H1 (cell line): ENCODE measurements at regions not wholly inside any gene's neighbourhood (a gene's known extent, or its start where the extent isn't known, plus 50 kb on each side); places are given as distances from the start of the nearest gene placed in this dataset.

ENCODE experiments used
- BACH1 ChIP-seq: IDR thresholded peaks from 2 replicates; pipeline ENCODE4 v1.6.1; 2012; ENCODE audit warnings: low read length, improper control_type of control experiment
- BCL11A ChIP-seq, 2 experiments: IDR thresholded peaks; one replicate each; pipeline ENCODE4 v1.6.1; 2011; ENCODE audit warnings: low read depth in 2 of 2, low read length in 2 of 2, mild to moderate bottlenecking in 2 of 2
- CBX8 ChIP-seq: fragments of 300-800, 300-1000 bp; sonication (generic); IDR thresholded peaks from 2 replicates; pipeline ENCODE4 v1.7.1; 2016; ENCODE audit warnings: low read depth, low read length, borderline replicate concordance
- JUND ChIP-seq: IDR thresholded peaks from 2 replicates; pipeline ENCODE4 v1.6.1; 2011; ENCODE audit warnings: mild to moderate bottlenecking, improper control_type of control experiment, low read length
- KDM4A ChIP-seq: IDR thresholded peaks from one replicate; pipeline ENCODE4 v1.7.1; 2012; ENCODE audit warnings: low read depth, mild to moderate bottlenecking, moderate library complexity, low read length, inconsistent platforms; ENCODE audit not compliant: severe bottlenecking
- NANOG ChIP-seq: IDR thresholded peaks from 2 replicates; pipeline ENCODE4 v1.6.1; 2011; ENCODE audit warnings: low read length, low read depth, mild to moderate bottlenecking, inconsistent platforms; ENCODE audit not compliant: insufficient read depth, poor library complexity, severe bottlenecking
- POU5F1 ChIP-seq: IDR thresholded peaks from 2 replicates; pipeline ENCODE4 v1.6.1; 2011; ENCODE audit warnings: low read depth, mild to moderate bottlenecking, low read length, moderate library complexity
- RXRA ChIP-seq: IDR thresholded peaks from 2 replicates; pipeline ENCODE4 v1.6.1; 2011; ENCODE audit warnings: low read depth, mild to moderate bottlenecking, low read length, moderate library complexity; ENCODE audit not compliant: insufficient read depth

GRCh38 chr1:110774398-110774797 is 98.5 kb upstream of the CD53 start (continued):
- no peak for TF ChIP-seq POU5F1
- TF ChIP-seq NANOG, result no peak
- no peak for TF ChIP-seq JUND
- no peak for TF ChIP-seq CBX8
- TF ChIP-seq BACH1, result no peak
- TF ChIP-seq KDM4A, result no peak
- no peak for TF ChIP-seq BCL11A (IDR thresholded peaks at IDR 0.05; ENCODE audit: low read depth in 2 of 2, low read length in 2 of 2)
- TF ChIP-seq RXRA, result no peak
